Neutrophil (primary cell): ENCODE measurements at regions not wholly inside any gene's neighbourhood (a gene's known extent, or its start where the extent isn't known, plus 50 kb on each side); places are given as distances from the start of the nearest gene placed in this dataset.

ENCODE experiments used
- H3K27ac ChIP-seq: fragments of 200-600 bp; sonication (generic); 2 replicates; pipeline ENCODE4 v1.5.1; 2016; ENCODE audit warnings: mild to moderate bottlenecking, moderate library complexity
- H3K27me3 ChIP-seq: fragments of 200-600 bp; sonication (generic); 2 replicates; pipeline ENCODE4 v1.6.0; 2016; ENCODE audit warnings: mild to moderate bottlenecking
- H3K36me3 ChIP-seq: fragments of 200-600 bp; sonication (generic); 2 replicates; pipeline ENCODE4 v1.5.1; 2017
- H3K4me1 ChIP-seq, 2 experiments: fragments of 200-600 bp in 1 of 2; sonication (generic) in 1 of 2; 1 replicate in 1 of 2; 2 replicates in 1 of 2; pipeline versions ENCODE4 v1.5.1 to v1.6.1; 2013 to 2016; ENCODE audit warnings: low read depth in 1 of 2, low read length in 1 of 2, mild to moderate bottlenecking in 1 of 2, moderate library complexity in 1 of 2; ENCODE audit not compliant: control insufficient read depth in 1 of 2, insufficient read depth in 1 of 2
- H3K4me3 ChIP-seq, 2 experiments: fragments of 200-600 bp in 1 of 2; sonication (generic) in 1 of 2; 1 replicate in 1 of 2; 2 replicates in 1 of 2; pipeline ENCODE4 v1.5.1; 2013 to 2016; ENCODE audit warnings: low read depth in 1 of 2, low read length in 1 of 2, mild to moderate bottlenecking in 1 of 2, moderate library complexity in 1 of 2
- H3K9me3 ChIP-seq: fragments of 200-600 bp; sonication (generic); 2 replicates; pipeline ENCODE4 v1.5.1; 2016
- TF ChIP-seq, protein P1 (sequence below): fragments of 200-600 bp; sonication (generic); IDR thresholded peaks from 2 replicates; pipeline ENCODE4 v1.5.1; 2016; ENCODE audit warnings: antibody characterized with exemption

DNA sequence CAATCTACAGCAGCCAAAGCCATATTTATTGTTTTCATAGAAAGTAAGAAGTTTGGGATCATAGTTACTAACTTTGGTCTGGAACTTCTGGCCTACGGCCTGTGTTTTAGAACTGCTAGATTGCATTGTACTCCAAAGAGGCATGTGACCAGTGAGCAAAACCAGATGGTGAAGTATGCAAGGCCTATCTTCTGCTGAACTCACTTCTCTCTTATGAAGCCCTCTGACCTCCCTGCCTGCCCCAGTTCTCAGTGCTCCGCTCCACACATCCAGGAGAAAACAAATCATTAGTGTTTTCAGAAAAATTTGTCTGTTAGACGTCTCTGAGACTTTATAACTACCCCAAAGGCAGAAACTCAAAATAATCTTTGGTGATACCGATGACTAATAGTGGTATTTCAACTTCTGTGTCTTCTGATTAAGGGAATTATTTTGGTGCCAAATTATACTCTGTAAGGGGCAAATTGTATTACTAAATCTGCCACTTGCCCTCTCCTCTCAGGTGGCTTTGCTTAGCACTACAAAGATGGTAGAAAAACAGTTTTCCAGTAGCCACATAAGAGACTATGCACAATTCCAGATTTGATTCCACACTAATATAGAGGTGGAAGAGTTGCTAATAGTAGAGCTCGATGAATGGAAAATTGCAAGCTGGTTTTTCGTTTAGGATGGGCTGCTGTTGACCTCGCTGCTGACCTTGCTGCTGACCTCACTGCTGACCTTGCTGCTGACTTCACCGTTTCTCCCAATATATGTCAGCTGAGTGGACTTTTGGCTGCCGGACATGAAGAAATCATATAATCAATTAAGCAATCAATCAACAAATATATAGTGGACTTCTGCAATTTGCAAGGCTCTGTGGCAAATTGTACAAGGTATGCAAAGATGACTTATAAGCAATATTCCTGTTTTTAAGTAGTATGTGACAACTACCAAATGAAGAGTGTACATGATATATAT lies 147.5 kb downstream of the KITLG start:
- H3K4me1 ChIP-seq = peaks cover 0 to 20% of the 10 kb centered on the region in 2 experiments
- H3K27ac ChIP-seq = no peak overlapping the region
- TF ChIP-seq, protein P1, sequence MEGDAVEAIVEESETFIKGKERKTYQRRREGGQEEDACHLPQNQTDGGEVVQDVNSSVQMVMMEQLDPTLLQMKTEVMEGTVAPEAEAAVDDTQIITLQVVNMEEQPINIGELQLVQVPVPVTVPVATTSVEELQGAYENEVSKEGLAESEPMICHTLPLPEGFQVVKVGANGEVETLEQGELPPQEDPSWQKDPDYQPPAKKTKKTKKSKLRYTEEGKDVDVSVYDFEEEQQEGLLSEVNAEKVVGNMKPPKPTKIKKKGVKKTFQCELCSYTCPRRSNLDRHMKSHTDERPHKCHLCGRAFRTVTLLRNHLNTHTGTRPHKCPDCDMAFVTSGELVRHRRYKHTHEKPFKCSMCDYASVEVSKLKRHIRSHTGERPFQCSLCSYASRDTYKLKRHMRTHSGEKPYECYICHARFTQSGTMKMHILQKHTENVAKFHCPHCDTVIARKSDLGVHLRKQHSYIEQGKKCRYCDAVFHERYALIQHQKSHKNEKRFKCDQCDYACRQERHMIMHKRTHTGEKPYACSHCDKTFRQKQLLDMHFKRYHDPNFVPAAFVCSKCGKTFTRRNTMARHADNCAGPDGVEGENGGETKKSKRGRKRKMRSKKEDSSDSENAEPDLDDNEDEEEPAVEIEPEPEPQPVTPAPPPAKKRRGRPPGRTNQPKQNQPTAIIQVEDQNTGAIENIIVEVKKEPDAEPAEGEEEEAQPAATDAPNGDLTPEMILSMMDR = no peak
- H3K9me3 ChIP-seq = no peaks in the 10 kb centered on the region
- no peaks in the 10 kb centered on the region for H3K27me3 ChIP-seq
- H3K4me3 ChIP-seq = no peak overlapping the region
- H3K36me3 ChIP-seq = no peaks in the 10 kb centered on the region

DNA sequence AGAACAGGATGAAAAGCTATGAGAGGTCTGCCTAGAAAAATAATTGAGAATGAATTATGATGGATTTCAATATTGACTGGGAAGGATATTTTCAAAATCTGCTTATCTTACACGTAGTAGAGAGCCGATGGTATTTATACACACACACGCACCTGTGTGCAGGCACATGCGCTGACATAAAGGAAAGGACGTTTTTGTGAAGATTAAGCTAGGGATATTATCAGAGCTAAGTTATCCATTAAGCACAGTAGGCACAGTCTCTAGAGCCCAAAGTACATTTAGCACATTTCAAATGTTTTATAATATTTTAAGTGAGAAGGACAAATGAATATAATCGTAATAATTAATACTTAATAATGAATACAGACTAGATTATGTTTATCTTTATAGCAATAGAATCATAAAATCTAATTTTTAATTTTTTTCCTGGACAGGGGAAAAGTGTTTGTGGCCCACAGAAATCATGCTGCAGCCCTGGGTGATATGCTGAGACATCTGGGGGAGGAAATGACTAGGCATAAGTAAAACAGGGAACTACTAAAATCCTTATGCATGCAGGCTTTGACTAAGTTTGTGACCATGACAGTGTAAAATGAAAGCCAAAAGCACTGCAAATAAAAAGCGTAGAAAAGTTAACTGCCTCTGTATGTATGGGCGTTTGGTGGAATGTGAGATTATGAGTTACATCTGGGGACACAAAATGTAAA lies 146.1 kb downstream of the KITLG start:
- peaks cover 0 to 20% of the 10 kb centered on the region in 2 experiments for H3K4me1 ChIP-seq
- no peaks in the 10 kb centered on the region for H3K9me3 ChIP-seq
- H3K27ac ChIP-seq = peak overlapping the region; percentile 77
- H3K4me3 ChIP-seq = peak overlapping the region in 1 of 2 experiments; percentile 25
- no peaks in the 10 kb centered on the region for H3K36me3 ChIP-seq
- no peaks in the 10 kb centered on the region for H3K27me3 ChIP-seq
- TF ChIP-seq, protein P1 = no peak

DNA sequence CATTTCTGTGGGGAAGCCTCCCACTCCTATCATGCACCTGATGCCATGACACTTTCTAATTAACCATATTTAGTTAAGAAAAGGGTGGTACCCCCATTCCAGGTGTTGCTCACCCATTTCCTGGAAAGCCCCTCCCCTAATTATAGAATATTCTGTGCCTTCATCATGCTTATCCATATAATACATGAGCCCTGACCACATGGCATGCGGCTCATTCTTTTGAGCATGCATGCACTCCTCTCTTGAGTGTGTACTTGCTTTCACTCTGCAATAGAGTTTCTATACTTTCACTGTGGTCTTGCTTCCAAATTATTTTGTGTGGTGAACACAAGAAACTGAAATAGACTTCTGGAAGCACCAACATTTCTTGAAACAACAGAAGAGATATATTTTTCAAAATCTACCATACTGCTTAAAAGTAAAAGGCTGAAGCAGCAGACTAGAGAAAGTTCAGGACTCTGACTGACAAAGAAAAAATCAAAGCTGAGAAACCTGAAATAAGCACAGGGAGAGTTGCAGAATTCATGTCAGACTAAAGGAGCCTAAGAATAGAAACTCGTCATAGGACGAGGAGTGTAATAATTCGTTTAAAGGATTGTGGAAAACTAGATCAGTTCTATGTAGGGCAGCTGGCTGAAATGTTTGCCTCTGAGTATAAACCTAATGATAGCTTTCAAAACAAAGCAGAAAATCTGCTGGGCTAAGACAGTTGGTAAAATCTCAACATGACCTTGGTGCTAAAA lies 144.8 kb downstream of the KITLG start:
- Histone ChIP-seq H3K9me3 (no peaks in the 10 kb centered on the region), H3K36me3 (no peaks in the 10 kb centered on the region), H3K27me3 (no peaks in the 10 kb centered on the region), H3K4me3 (no peak overlapping the region), H3K4me1 (peaks cover 0 to 20% of the 10 kb centered on the region in 2 experiments), H3K27ac (no peak overlapping the region)
- TF ChIP-seq, protein P1 = no peak

DNA sequence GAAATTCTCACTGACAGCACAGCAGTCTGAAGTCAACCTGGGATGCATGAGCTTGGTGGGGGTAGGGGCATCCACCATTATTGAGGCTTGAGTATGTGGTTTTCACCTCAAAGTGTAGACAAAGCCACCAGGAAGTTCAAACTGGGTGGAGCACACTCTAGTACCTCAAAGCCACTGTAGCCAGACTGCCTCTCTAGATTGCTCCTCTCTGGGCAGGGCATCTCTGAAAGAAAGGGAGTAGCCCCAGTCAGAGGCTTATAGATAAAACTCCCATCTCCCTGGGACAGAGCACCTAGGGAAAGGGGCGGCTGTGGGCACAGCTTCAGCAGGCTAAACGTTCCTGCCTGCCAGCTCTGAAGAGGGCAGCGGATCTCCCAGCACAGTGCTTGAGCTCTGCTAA lies 143.0 kb downstream of the KITLG start:
- Histone ChIP-seq H3K27ac (no peak overlapping the region), H3K4me3 (no peak overlapping the region), H3K4me1 (peaks cover 0 to 20% of the 10 kb centered on the region in 2 experiments), H3K9me3 (no peaks in the 10 kb centered on the region), H3K27me3 (no peaks in the 10 kb centered on the region), H3K36me3 (no peaks in the 10 kb centered on the region)
- TF ChIP-seq, protein P1 = no peak
